Mesenteric fat pad (tissue), 1 donor: ENCODE measurements at regions not wholly inside any gene's neighbourhood (a gene's known extent, or its start where the extent isn't known, plus 50 kb on each side); places are given as distances from the start of the nearest gene placed in this dataset.

Experiments used
- DNase-seq: peaks from one replicate; pipeline ENCODE4 v3.0.0-alpha.2; 2020; ENCODE audit warnings: low spot score
- donor health status: DM: yes; HTN: yes; CAD: no.

DNA sequence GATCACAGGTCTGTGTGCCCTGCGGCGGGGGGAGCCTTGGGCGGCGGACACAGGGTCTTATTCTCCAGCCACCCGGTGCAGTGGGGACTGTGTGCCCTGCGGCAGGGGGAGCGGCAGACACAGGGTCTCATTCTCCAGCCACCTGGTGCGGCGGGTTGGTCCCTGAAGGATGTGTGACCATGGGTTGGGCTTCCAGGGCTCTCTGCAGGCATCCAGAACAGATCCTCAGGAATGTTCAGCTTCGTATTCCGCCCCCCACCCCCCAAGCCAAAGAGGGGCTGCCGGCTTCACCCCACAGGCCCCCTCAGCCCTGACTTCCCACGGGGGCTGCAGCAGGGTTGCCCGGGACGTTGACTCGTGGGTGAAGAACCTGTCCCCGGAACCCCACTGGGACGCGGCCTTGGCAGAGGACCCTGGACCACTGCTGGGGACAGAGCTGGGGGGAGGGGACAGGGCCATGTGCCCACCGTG is 154.5 kb upstream of the PPP2R2D start:
- DNase-seq: no peak

DNA sequence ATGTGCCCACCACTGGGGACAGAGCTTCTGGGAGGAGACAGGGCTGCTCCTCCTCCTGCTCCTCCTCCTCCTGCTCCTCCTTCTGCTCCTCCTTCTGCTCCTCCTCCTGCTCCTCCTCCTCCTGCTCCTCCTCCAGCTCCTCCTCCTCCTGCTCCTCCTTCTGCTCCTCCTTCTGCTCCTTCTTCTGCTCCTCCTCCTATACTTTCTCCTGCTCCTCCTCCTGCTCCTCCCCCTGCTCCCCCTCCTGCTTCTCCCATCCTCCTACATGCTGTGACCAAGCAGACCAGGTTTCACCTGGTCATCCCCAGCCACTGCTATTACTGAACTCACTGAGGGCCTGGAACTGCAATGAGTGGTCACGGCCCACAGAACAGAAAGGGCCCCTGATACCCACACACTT is 154.0 kb upstream of the PPP2R2D start:
- DNase-seq: no peak

DNA sequence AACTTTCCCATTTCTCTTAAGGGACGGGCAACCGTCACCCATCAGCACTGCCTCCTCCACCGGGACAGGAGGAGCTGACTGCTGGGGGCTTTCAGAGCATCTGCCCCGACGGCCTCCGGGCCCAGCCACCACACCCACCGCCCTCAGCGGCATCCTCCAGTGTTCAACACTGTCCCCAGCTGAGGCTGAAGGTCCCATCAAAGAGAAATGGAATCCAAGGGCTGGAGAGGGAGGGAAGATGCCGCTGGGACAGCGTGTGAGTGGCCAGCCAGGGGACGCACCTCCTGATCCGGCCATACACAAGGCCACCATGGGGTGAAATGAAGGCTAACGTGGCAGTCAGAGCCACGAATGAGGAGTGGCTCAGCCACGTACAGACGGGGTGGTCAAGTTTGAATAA is 153.6 kb upstream of the PPP2R2D start:
- no peak for DNase-seq

DNA sequence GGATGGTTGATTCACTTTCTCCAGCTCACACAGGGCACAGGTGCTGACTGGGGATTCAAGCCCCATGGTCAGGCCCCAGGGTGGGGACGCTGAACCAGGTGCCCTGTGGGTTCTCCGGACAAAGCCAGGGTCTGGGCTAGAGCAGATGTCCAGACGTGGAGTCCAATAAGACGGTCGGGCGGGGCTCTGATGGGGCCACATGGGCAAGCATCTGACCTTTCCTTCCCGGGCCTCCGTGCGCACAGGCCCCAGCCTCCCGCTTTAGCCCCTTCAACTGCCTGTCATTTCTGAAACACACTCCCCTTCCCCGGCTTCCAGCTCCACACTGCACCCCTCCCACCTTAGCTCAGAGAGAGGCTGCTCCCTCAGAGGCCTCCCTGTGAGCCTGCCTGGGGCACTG is 153.0 kb upstream of the PPP2R2D start:
- DNase-seq: no peak

DNA sequence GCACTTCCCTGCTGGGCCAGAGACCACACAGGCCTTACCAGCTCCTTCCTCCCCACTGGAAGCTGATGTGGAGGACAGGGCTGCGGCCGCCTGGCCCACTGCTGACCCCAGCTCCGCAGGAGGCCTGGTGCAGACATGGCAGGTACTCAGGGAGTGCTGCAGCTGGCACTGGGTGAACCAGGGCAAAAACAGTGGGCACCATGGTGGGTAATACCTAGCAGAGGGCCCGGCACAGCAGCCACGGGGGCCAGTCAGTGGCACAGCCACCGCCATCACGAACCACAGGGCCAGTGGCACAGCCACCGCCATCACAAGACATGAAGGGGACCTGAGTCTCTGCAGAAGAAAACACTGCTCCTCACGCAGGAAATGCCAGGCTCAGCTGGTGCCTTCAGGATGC is 152.6 kb upstream of the PPP2R2D start:
- no peak for DNase-seq

DNA sequence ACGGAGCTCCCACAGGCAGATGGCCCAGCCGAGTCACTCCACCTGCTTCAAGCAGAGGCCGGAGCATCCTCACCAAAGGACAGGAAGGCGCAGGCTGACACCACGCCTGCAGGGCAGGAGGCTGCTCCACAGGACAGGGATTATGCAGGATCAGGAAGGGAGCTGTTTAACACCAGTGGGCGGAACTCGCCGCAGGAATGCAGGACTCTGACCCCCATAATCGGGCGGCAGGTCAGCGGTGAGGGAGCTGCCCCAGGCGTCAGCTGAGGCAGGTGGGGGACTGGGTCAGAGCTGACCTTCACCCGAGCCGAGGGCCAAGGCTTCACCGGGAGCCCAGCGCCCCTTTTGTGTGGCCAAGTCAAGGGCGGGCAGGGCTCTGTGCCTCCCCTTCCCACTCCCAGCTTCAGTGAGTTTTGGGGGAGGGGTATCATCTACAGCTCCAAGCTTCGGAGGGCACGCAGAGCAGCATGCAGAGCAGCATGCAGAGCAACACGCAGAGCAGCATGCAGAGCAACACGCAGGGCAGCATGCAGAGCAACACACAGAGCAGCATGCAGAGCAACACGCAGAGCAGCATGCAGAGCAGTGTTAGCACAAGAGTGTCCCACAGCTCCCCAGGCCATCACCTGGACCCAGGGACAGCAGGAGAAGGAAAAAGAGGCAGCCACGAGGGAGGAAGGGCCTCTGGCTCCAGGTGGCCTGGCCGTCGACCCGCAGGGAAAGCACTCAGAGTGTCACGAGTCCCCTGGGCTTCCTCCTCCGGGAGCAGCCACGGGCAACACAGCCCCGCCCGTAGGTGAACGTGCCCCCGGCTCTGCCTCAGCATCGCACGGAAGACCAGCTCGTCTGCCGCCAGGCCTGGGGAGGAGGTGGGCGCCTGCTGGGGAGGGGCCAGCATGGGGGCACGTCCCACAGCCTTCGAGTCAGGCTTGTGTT is 151.7 kb upstream of the PPP2R2D start:
- DNase-seq: no peak

DNA sequence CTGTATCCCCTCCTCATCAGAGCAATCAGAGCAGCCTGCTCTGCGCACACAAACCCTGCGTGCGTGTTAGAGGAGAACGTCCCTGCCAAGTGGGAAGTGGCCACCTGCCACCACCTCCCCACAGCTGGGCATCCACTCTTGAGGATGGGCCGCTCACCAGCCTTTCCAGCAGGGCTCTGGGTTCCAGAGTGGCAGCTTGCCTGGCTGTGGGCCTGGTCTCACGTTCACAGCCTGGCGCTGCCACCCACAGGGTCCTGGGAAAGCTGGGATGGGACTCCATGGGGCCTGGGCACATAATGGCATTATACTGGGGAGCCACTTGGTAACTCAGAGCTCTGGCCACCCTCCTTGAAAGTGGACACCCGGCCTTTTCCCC is 151.1 kb upstream of the PPP2R2D start:
- DNase-seq: no peak

DNA sequence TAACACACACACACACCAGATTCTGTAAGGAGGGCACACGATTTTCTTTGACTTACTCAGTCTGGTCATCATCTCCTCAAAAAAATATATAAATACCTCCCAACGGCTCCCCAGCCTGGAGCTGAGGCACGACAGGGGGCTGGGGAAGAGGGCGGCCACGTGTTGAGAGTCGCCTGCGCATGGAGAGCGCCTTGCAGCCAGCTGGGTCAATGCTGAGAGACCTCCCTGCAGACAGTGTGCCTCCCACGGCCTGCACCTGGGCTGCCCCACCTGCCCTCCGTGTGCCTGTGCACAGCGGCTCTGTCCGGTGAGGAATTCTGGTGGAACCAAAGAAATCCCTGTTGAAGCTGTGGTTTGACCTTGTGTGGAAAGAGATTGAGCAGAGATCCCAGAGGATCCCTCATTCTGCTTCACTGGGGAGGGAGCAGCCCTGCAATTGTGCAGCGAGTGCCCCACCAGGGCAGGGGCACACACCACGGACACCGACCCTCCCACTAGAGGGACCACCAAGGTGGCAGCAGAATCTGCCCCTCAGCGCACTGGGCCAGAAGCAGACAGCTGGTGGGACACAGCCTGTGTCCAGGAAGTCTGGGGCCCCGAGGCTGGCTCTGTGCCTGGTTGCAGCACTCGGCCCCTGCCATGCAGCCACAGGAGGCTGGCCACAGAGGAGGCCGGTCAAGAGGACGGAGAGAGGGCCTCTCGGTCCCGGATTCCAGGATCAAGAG is 150.5 kb upstream of the PPP2R2D start:
- DNase-seq: no peak

DNA sequence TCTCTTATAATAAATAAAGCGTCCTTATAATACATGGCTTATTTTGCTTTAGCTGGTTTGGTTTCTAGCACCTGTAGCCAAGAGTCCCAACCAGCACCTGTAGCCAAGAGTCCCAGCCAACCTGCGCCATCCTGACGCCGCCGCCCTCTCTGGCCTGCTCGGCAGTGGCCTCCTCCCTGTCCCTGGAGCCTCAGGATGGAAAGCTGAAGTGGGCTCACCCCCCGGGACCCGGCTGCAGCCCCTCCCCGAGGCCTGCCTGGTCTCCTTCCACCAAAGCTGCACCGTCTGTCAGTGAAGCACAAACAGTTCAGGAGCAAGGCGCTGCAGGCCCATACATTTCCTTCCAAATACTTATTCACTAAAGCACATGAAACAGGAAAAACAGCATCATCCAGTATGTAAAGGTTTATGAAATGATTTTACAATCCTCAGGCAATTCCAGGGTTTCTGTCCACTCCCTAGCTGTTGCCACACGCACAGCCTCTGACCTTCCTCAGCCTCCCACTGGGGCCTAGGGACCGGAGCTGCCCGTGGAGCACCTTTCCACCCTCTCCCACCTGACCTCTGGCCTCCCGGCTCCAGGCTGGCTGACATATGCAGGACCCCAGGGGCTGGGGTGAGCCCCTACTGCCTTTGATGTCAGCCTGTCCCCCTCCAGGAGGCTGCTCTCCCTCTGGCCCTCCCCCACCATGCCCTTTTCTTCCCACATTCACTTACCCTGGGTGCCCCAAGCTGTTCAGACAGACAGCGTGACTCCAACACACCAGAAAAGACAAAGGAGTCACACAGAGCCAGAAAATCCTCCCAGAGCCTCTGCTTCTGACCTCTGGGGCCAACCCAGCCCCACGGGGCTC is 149.6 kb upstream of the PPP2R2D start:
- no peak for DNase-seq

DNA sequence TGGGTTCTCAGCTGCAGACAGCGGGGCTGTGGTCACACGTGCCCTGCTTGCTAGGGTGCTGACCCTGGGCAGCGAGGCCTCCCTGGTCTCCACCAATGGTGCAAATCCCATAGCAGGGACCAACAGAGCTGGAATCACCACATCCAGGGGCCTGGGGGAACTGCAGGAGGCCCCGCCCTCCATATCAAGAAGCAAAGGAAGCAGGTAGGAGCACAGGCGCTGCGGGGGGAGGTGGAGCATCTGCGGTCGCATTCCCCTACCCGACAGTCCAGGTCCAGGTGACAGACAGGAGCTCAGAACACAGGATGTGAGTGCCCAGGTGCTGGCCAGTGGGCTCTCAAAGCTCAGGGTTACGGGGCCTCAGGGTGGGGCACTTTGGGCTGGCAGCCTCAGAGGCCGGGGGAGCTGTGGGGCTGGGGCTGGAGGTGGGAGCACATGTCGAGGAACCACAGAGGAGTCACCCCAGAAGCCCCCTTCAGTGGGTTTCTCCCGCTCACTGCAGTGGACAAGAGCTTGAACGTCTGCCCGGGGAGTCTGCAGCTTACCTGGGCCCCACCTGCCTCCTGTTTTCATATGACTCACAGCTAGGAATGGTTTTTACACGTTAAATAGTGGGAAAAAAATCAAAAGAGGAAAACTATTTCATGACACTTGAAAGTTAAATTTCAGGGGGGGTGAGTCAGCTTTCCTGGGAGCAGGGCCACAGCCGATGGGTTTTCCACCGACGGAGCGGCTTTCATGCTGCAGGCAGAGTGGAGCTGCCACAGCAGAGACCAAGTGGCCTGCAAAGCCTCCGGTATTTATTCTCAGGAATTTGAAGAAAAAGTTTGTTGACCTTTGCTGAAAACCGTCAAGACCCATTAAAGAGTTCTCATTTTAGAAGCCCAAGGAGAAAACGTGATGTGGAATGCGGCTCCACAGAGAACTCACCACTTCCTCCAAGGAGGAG is 148.7 kb upstream of the PPP2R2D start:
- DNase-seq: no peak

DNA sequence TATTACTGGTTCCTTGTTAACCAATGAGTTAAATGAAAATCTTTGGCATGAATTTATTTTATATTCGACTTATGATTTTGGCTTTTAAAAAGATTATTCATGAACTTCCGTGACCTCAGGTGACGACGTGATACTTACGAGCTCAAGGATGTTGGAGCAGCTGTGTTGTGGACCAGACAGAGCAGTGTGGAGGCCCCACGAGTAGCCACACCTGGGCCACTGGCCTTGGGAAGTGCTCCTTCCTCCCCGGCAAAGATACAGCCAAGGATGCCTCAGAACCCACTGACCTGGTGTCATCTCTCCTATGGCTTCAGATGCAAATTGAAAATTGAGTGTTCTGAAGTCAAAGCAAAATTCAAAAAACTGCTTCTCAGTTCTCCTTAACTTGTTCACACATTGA is 147.5 kb upstream of the PPP2R2D start:
- DNase-seq: no peak

DNA sequence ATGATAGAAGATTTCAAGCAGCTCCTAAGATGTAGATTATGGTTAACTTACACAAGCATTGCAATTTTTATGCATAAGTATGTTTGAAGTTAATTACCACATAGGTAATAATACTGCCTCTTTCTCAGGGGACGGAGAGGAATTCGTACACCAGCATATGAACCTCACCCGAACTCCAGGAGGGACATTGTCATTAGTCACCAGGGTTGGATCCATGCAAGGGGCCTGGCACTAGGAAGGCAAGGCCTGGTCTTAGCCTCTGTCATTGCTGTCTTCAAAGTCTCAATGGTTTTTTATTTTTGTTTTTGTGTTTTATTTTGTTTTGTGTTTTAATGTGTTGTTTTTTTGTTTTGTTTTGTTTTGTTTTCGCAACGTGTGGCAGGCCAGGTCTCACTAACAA is 145.6 kb upstream of the PPP2R2D start:
- DNase-seq: no peak

DNA sequence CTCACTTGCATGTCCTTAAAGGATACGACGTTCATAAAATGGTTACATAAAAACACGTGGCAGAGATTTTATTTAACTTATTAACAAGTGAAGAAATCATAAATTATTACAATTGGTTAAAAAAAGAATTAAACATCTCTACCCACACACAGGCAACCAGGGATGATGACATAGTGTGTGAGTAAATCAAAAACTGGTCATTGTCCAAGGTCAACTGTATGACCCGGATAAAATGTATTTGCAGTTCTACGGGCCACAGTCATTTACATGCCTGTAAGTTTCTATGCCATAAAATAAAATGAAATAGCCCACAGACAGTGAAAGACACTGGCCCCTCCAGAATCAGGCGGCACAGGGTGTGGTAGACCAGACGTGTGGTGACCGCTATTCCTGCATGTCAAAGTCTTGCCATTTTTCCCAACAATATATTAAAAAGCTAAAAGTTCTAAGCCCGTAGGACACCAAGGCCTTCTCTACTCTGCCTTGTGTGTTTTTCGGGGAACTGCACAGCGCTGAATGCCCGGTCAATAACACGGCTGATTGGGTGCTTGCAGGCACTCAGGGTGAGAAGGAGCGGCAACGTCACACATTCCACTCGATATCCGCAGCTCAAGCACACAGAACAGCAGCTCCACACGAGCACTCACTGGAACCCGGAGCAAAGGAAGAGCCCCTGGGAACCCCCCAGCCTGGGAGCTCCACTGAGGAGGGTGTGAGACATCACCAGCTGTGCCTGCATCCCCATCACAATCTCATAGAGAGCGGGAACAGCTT is 143.3 kb upstream of the PPP2R2D start:
- no peak for DNase-seq

DNA sequence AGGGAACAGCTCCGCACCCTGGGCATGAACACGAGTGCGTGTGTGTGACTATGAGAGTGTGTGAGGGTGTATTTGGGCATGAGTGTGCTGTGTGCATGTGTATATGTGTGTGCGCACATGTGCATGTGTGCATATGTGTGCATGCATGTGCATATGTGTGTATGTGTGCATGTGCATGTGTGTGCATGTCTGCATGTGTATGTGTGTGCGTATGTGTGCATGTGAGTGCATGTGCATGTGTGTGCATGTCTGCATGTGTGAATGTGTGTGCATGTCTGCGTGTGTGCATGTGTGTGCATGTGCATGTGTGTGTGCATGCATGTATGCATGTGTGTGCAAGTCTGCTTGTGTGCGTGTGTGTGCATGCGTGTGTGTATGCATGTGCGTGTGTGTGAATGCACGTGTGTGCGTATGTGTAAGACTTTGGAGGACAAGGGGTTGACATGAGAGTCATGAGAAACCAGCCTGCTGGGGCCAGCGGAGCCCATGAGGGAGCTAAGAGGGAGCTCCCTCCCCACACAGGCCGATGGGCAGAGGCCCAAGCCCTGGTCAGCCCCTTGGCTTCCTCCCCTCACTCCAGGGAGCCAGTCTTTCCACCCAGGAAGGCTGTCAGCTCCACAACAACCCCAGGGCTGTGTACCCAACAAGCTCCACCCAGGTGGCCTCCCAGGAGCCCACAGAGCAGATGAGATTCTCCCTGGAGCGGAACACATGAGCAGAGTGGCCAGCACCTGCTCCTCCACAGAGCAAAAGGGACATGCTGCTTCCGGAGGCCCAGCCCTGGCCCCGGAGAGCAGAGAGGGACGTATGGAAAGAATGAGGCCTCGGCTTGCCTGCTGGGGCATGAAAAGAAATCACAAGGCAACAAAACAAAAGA is 142.5 kb upstream of the PPP2R2D start:
- no peak for DNase-seq

DNA sequence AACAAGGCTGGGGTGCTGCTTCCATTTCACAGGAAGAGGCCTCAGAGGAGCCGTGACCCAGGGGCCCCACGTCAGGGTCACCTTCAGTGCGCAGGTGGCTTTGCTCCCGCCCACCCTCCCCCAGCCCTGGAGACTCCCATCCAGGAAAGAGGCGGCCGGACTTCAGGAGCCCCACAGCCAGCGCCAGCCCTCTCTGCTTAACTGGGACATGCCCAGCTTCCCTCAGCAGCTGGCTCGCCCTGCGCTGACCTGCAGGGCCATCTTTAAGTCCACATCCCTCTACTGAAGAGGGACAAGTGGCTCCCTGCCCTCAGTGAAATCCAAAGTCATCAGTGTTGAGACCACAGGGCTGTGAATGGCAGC is 141.9 kb upstream of the PPP2R2D start:
- no peak for DNase-seq

DNA sequence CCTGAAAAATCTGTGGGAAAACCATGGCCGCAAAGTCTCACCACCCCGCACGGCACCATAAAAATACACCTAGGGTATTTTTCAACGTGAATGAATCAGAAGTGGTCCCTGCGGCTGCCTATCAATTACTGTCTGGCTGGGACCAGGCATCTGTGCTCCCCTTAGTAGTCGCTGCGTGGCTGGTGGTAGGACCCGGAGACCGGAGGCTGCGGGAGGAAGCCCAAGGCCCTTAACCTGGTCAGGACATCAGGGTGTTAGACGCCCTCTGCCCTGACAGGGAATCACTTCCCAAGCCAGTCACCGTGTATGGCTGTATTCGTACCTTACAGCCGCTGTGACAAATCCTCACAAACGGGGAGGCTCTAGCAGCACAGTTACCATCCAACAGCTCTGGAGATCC is 141.5 kb upstream of the PPP2R2D start:
- DNase-seq: no peak

DNA sequence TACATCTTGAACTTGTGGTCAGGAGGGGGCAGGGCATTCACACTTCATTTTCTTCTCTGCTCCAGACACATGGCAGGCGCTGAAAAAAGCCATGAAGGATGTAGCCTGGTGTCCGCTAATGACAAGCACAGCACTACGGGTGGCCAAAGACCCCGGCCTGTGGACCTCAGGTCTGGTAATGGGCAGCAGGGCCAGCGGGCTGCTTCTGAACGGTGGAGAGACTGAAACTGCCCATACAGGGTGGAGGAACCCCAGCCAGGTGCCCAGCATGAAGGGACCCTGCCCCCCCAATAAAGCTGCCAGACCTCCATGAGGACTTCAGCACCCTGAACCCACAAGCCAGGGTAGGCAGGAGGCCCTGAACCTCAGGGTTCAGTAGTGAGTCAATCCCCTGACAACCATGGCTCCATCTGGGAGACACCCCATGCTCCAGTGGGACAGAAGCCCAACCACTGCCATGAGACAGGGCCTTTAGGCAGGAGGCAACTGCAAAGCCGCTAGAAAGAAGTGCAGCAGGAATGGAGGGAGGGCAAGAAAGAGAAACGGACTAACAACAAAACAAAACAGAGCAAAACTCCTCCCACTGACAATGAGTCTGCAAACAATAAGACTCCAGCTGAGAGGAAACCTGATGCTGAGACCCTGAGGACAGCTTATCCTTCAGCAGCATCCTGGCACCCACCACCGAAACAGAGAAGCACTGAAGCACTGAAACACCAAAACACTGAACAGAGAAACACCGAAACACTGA is 140.2 kb upstream of the PPP2R2D start:
- DNase-seq: no peak
